ENCODE measurements at regions not wholly inside any gene's neighbourhood (a gene's known extent, or its start where the extent isn't known, plus 50 kb on each side); places are given as distances from the start of the nearest gene placed in this dataset.
A peak's percentile ranks its signal among the peaks of the same experiment; 100 is the strongest.
"Not testable (repeated sequence)": the region's sequence is repeated elsewhere in the genome, so short reads cannot be mapped to it uniquely, and the experiment has no call there.

GRCh38 chr16:8048433-8048832 is 541.9 kb downstream of the TMEM114 start:
- no peaks in the 10 kb centered on the region for H3K36me3 Mint-ChIP-seq
- no peak overlapping the region for H3K27ac Mint-ChIP-seq
- CTCF ChIA-PET, result no interaction called here
- H3K4me1 Mint-ChIP-seq, result no peaks in the 10 kb centered on the region
- no peaks in the 10 kb centered on the region for H3K27me3 Mint-ChIP-seq
- peaks cover 27% of the 10 kb centered on the region for H3K9me3 Mint-ChIP-seq
- DNase-seq, result no peak
- no peak overlapping the region for H3K4me3 Mint-ChIP-seq

DNA sequence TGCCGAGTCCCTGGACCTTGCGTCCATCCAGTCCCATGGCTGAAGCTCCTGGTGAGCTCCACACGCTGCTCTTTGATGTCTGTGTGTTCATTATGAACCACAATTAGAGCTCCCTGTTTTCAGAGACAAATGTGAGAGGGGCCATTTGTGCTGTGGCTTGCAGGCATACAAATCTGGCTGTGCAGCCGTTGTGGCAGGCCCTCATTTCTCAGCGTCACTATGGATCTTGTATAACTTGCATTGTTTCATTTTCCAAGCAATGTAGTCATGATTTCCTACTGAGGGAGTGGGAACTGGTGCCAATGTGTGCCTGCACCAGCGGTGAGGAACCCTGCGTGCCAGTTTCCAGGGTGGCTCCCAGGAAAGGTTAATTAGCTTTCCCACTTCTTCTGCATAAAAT is 542.6 kb downstream of the TMEM114 start:
- Mint-ChIP-seq H3K4me1 (no peaks in the 10 kb centered on the region), H3K27me3 (no peaks in the 10 kb centered on the region), H3K4me3 (no peak overlapping the region), H3K36me3 (no peaks in the 10 kb centered on the region), H3K27ac (no peak overlapping the region), H3K9me3 (peaks cover 28% of the 10 kb centered on the region)
- no peak for DNase-seq
- CTCF ChIA-PET, result no interaction called here

DNA sequence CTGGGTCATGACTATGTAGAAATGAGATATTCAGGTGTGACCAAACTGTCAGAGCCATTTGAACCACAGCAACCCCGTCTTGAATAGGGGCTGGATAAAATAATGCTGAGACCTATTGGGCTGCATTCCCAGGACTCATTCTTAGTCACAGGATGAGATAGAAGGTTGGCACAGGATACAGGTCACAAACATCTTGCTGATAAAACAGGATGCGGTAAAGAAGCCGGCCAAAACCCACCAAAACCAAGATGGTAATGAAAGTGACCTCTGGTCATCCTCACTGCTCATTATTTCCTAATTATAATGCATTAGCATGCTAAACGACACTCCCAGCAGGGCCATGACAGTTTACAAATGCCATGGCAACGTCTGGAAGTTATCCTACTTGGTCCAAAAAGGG is 545.5 kb downstream of the TMEM114 start:
- CTCF ChIA-PET, result no interaction called here
- Mint-ChIP-seq H3K36me3 (no peaks in the 10 kb centered on the region), H3K4me1 (no peaks in the 10 kb centered on the region), H3K4me3 (no peak overlapping the region), H3K27me3 (no peaks in the 10 kb centered on the region), H3K9me3 (peaks cover 27% of the 10 kb centered on the region), H3K27ac (no peak overlapping the region)
- DNase-seq, result no peak

GRCh38 chr16:8032406-8032805 is 557.9 kb downstream of the TMEM114 start:
- Mint-ChIP-seq H3K4me1 (no peaks in the 10 kb centered on the region), H3K27ac (no peak overlapping the region), H3K36me3 (no peaks in the 10 kb centered on the region), H3K9me3 (peaks cover 10% of the 10 kb centered on the region), H3K4me3 (no peak overlapping the region), H3K27me3 (no peaks in the 10 kb centered on the region)
- no peak for DNase-seq
- CTCF ChIA-PET, result no interaction called here

DNA sequence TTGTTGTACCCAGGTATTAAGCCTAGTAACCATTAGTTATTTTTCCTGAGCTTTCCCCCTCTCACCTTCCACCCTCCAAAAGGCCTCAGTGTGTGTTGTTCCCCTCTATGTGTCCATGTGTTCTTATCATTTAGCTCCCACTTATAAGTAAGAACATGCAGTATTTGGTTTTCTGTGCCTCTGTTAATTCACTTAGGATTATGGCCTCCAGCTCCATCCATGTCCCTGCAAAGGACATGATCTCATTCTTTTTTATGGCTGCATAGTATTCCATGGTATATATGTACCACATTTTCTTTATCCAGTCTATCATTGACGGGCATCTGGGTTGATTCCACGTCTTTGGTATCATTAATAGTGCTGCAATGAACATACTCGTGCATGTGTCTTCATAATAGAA is 560.3 kb downstream of the TMEM114 start:
- H3K27me3 Mint-ChIP-seq, DNase-seq, H3K36me3 Mint-ChIP-seq, H3K27ac Mint-ChIP-seq, H3K4me1 Mint-ChIP-seq, H3K4me3 Mint-ChIP-seq, CTCF ChIA-PET: not testable (repeated sequence)
- H3K9me3 Mint-ChIP-seq, result peaks cover 14% of the 10 kb centered on the region

DNA sequence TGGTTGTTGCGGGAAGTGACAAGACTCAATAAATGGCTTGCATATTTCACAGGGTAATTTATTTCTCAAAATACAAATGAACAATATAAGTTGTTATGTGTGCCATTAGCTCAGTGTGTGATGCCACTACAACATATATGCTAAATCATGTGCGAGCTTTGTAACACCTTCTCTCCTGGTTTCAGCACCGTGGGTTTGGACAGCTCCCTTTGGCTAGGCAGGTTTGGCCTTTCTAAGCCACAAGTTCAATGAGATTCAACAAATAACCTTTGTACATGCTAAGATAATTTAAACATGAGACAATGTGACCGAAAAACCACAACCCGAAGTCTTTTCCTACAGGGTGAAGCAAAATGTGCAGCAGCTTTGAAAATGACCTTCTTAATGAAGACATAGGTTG is 563.9 kb downstream of the TMEM114 start:
- H3K36me3 Mint-ChIP-seq, result no peaks in the 10 kb centered on the region
- no peaks in the 10 kb centered on the region for H3K27me3 Mint-ChIP-seq
- H3K4me1 Mint-ChIP-seq, result no peaks in the 10 kb centered on the region
- no peak overlapping the region for H3K4me3 Mint-ChIP-seq
- no peak overlapping the region for H3K27ac Mint-ChIP-seq
- CTCF ChIA-PET, result no interaction called here
- peak; percentile 20 for DNase-seq
- H3K9me3 Mint-ChIP-seq, result peaks cover 18% of the 10 kb centered on the region

GRCh38 chr16:8023326-8023725 is 567.0 kb downstream of the TMEM114 start:
- no peak overlapping the region for H3K4me3 Mint-ChIP-seq
- no peaks in the 10 kb centered on the region for H3K4me1 Mint-ChIP-seq
- DNase-seq, result no peak
- no peaks in the 10 kb centered on the region for H3K27me3 Mint-ChIP-seq
- no peaks in the 10 kb centered on the region for H3K36me3 Mint-ChIP-seq
- CTCF ChIA-PET, result no interaction called here
- H3K27ac Mint-ChIP-seq, result no peak overlapping the region
- peaks cover 17% of the 10 kb centered on the region for H3K9me3 Mint-ChIP-seq

DNA sequence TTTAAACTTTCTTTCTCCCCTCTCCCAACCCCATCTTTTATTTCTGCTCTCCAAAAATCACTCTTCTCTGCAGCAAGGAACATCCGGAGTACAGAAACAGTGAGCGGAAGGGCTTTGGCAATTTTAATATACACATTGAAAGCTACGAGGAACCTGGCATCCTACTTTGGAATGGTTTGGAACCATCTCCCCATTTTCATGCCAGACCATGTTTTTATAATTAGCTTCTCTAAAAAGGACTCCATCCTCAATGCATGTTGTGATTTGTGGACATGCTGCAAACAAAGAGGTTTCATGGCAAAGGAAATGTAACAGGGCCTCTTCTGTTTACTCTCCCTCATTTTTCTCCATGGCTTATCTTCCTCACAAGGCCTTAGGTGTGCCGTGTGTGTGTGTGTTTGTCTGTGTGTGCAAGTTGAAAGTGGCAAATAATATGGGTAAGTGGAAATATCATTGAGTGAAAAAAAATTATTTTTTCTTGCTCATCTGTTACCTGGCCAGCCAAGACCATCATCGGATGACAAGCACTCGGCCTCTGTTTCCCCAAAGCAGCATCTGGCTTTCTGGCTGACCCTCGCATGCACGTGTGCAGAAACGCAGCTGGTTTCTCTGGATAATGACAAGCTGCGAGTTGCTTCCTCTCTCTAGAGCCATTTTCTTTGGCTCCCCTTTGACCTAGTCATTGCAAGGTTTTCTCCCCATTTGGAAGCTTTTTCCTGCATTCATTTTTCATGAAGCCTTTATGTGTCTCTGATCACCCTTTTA is 585.0 kb downstream of the TMEM114 start:
- no peaks in the 10 kb centered on the region for H3K4me1 Mint-ChIP-seq

GRCh38 chr16:7998789-7999453 is 591.4 kb downstream of the TMEM114 start:
- Mint-ChIP-seq H3K4me3 (no peak overlapping the region), H3K27ac (no peak overlapping the region), H3K36me3 (no peaks in the 10 kb centered on the region), H3K9me3 (peaks cover 38% of the 10 kb centered on the region), H3K4me1 (no peaks in the 10 kb centered on the region), H3K27me3 (no peaks in the 10 kb centered on the region)
- CTCF ChIA-PET, result no interaction called here
- no peak for DNase-seq

More for the DNA sequence above, 585.0 kb downstream of the TMEM114 start:
- CTCF ChIA-PET, result no interaction called here
- Mint-ChIP-seq H3K4me3 (no peak overlapping the region), H3K36me3 (no peaks in the 10 kb centered on the region), H3K27me3 (no peaks in the 10 kb centered on the region), H3K27ac (no peak overlapping the region), H3K9me3 (peaks cover 37% of the 10 kb centered on the region)
- no peak for DNase-seq

DNA sequence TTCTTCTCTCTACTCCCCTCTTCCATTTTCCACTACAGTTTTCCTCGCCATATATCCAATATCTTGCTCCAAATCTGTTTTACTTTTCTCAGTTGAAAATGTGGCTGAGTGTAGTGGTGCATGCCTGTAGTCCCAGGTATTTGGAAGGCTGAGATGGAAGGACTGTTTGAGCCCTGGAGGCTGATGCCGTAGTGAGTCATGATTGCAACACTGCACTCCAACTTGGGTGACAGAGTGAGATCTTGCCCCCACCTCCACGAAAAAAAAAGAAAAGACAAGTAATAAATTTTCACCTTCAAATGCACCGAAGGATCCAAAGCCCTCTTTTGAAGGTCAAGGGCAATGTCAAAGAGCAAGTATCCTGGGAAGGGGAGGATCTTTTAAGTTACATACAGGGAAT is 592.3 kb downstream of the TMEM114 start:
- Mint-ChIP-seq H3K9me3 (peaks cover 38% of the 10 kb centered on the region), H3K4me3 (no peak overlapping the region), H3K27ac (no peak overlapping the region), H3K36me3 (no peaks in the 10 kb centered on the region), H3K4me1 (no peaks in the 10 kb centered on the region), H3K27me3 (no peaks in the 10 kb centered on the region)
- CTCF ChIA-PET, result no interaction called here
- DNase-seq, result no peak

DNA sequence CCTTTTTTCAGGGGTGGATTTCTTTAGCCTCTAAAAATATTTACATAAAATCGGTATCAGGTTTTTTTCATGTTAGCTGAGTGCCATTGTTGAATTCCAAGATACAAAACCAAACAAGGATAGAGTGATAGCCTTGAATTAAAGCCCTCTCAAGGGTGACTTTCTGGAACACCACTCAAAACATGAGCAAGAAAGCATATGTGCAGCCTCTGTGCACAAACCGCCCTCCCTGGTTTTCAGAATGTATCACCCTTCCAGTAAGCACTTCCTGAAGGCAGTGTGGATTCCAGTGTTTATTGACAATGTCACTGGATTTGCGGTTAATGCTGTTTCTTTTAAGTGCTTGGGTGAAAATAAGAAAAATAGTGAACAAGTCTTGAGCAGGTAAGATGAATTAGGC is 597.7 kb downstream of the TMEM114 start:
- Mint-ChIP-seq H3K27ac (no peak overlapping the region), H3K36me3 (no peaks in the 10 kb centered on the region), H3K4me3 (no peak overlapping the region), H3K27me3 (no peaks in the 10 kb centered on the region), H3K9me3 (peaks cover 21% of the 10 kb centered on the region), H3K4me1 (no peaks in the 10 kb centered on the region)
- CTCF ChIA-PET, result no interaction called here
- DNase-seq, result no peak

DNA sequence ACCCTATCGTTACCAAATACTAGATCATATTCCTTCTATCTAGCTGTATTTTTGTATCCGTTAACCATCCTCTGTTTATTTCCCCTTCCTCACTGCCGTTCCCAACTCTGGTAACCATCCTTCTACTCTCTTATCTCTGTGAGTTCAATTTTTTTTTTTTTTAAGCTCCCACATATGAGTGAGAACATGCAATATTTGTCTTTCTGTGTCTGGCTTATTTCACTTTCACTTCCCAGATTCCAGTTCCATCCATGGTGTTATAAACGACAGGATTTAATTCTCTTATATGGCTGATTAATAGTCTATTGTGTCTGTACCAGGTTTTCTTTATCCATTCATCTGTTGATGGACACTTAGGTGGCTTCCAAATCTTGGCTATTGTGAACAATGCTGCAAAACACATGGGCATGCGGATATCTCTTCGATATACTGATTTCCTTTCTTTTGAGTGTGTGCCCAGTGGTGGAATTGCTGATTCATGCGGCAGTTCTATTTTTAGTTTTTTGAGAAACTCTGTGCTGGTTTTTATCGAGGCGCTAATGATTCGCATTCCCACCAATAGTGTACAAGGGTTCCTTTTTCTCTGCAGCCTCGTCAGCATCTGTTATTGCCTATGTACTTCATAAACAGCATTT is 599.6 kb downstream of the TMEM114 start:
- Mint-ChIP-seq H3K27me3 (no peaks in the 10 kb centered on the region), H3K4me3 (no peak overlapping the region), H3K4me1 (no peaks in the 10 kb centered on the region), H3K36me3 (no peaks in the 10 kb centered on the region), H3K27ac (no peak overlapping the region), H3K9me3 (peaks cover 14% of the 10 kb centered on the region)
- CTCF ChIA-PET, result no interaction called here
- no peak for DNase-seq

DNA sequence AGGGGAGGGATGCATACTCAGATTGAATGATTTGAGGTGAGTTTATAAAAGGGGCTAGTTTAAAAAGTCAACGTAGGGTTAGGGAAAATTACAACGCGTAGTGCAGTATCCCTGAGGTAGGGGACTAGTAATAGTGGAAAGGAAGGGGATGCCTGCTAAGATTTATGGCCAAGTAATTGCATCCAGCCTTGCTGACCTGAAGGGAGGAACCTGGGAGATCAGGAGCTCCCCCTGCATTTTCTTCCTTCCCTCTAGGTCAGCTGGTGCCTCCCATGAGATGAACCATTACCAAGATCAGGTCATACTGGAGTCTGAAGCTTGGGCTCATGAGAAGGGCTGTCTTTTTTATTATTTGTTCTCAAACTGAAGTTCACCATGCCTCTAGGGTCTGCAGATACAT is 606.6 kb downstream of the TMEM114 start:
- Mint-ChIP-seq H3K36me3 (no peaks in the 10 kb centered on the region), H3K4me1 (no peaks in the 10 kb centered on the region), H3K27me3 (no peaks in the 10 kb centered on the region), H3K9me3 (peaks cover 6% of the 10 kb centered on the region), H3K27ac (no peak overlapping the region), H3K4me3 (no peak overlapping the region)
- CTCF ChIA-PET, result no interaction called here
- no peak for DNase-seq

GRCh38 chr16:7980133-7980483 is 610.2 kb downstream of the TMEM114 start:
- H3K27ac Mint-ChIP-seq, result no peak overlapping the region
- H3K4me3 Mint-ChIP-seq, result no peak overlapping the region
- no peaks in the 10 kb centered on the region for H3K4me1 Mint-ChIP-seq
- peaks cover 8% of the 10 kb centered on the region for H3K9me3 Mint-ChIP-seq
- CTCF ChIA-PET, result no interaction called here
- DNase-seq, result no peak
- no peaks in the 10 kb centered on the region for H3K36me3 Mint-ChIP-seq
- H3K27me3 Mint-ChIP-seq, result no peaks in the 10 kb centered on the region

DNA sequence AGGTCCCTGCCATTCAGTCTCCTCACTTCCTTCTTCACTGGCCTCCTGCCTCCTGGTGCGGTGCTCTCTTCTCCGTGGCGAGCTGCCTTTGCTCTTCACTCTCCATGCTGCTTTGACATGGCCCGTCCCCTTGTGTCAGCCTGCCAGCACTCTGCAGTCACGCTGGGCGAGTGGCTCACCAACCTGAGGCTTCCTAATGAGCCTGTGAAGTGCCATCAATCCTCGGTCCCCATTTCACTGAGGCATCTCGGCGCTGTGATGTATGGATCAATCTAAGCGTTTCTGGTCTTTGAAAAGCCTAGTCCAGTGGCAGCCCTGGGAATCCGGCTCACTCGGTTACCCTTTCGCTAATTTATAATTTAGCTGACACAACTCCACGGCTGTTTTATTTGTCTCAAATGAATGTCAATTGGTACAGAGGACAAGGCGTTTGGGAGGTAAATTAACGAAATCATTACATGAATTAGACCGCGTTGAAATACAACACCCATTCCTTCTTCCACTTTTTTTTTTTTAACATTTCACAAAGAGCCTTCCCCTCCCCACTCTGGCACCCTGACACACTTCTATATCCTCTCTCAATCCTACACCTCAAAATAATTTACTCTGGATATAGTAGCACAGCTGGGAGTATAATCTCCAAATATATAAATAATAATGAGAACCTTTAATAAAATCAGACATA is 610.7 kb downstream of the TMEM114 start:
- H3K4me3 Mint-ChIP-seq, result no peak overlapping the region
- H3K36me3 Mint-ChIP-seq, result no peaks in the 10 kb centered on the region
- H3K9me3 Mint-ChIP-seq, result peaks cover 10% of the 10 kb centered on the region
- H3K27me3 Mint-ChIP-seq, result no peaks in the 10 kb centered on the region
- no peaks in the 10 kb centered on the region for H3K4me1 Mint-ChIP-seq
- CTCF ChIA-PET, result no interaction called here
- H3K27ac Mint-ChIP-seq, result no peak overlapping the region
- DNase-seq, result no peak

Data from activated naive CD4-positive, alpha-beta T cell treated with anti-CD3 and anti-CD28 coated beads, Interleukin-2, amount 10 ng/mL, durations not matched to agents 7 days and 5 days (primary cell).